ENCODE measurements at regions not wholly inside any gene's neighbourhood (a gene's known extent, or its start where the extent isn't known, plus 50 kb on each side); places are given as distances from the start of the nearest gene placed in this dataset.

DNA sequence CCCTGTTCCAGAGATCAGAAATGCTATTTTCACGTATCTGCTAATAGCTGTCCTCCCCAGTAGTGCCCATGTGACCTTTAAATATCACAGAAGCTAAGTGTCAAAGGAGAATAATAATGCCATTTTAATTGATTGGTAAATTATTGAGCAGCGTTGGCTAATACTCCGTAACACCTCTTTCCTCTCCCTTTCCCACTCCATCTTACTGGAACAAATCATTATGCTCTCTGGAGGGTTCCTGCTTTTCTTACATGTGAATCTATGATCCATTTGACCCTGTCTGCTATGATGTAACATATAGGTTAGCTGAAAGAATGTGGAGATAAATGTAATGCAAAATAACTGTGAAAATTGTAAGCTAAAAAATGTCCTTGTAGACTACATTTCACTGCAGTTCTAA is 383.6 kb upstream of the GYPC start:
- TF ChIP-seq, protein P1, sequence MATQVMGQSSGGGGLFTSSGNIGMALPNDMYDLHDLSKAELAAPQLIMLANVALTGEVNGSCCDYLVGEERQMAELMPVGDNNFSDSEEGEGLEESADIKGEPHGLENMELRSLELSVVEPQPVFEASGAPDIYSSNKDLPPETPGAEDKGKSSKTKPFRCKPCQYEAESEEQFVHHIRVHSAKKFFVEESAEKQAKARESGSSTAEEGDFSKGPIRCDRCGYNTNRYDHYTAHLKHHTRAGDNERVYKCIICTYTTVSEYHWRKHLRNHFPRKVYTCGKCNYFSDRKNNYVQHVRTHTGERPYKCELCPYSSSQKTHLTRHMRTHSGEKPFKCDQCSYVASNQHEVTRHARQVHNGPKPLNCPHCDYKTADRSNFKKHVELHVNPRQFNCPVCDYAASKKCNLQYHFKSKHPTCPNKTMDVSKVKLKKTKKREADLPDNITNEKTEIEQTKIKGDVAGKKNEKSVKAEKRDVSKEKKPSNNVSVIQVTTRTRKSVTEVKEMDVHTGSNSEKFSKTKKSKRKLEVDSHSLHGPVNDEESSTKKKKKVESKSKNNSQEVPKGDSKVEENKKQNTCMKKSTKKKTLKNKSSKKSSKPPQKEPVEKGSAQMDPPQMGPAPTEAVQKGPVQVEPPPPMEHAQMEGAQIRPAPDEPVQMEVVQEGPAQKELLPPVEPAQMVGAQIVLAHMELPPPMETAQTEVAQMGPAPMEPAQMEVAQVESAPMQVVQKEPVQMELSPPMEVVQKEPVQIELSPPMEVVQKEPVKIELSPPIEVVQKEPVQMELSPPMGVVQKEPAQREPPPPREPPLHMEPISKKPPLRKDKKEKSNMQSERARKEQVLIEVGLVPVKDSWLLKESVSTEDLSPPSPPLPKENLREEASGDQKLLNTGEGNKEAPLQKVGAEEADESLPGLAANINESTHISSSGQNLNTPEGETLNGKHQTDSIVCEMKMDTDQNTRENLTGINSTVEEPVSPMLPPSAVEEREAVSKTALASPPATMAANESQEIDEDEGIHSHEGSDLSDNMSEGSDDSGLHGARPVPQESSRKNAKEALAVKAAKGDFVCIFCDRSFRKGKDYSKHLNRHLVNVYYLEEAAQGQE (IDR thresholded peaks at IDR 0.05): no peak
- TF ChIP-seq, protein P2, sequence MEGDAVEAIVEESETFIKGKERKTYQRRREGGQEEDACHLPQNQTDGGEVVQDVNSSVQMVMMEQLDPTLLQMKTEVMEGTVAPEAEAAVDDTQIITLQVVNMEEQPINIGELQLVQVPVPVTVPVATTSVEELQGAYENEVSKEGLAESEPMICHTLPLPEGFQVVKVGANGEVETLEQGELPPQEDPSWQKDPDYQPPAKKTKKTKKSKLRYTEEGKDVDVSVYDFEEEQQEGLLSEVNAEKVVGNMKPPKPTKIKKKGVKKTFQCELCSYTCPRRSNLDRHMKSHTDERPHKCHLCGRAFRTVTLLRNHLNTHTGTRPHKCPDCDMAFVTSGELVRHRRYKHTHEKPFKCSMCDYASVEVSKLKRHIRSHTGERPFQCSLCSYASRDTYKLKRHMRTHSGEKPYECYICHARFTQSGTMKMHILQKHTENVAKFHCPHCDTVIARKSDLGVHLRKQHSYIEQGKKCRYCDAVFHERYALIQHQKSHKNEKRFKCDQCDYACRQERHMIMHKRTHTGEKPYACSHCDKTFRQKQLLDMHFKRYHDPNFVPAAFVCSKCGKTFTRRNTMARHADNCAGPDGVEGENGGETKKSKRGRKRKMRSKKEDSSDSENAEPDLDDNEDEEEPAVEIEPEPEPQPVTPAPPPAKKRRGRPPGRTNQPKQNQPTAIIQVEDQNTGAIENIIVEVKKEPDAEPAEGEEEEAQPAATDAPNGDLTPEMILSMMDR (IDR thresholded peaks at IDR 0.05; ENCODE audit: low read depth, low read length, missing input control): no peak
- no peak for TF ChIP-seq NR2F2 (IDR thresholded peaks at IDR 0.05)
- no peak for TF ChIP-seq YY1 (IDR thresholded peaks at IDR 0.05)
- no peak for TF ChIP-seq FOXA1 (IDR thresholded peaks at IDR 0.05)
